K562 (cell line): ENCODE measurements at regions not wholly inside any gene's neighbourhood (a gene's known extent, or its start where the extent isn't known, plus 50 kb on each side); places are given as distances from the start of the nearest gene placed in this dataset.

Experiments
- CEBPG ChIP-seq, 3 experiments: fragments of 200-800 bp in 1 of 3; sonication (Bioruptor generic) in 1 of 3; sonication (generic) in 1 of 3; formaldehyde crosslinking in 1 of 3; IDR thresholded peaks in 2 of 3; conservative IDR thresholded peaks in 1 of 3; 2 replicates each; pipeline versions ENCODE4 v1.6.1 to v1.8.0; 2016 to 2022; ENCODE audit warnings: missing compliant biosample characterization in 2 of 3, missing genetic modification characterization in 2 of 3, mild to moderate bottlenecking in 1 of 3, missing genetic modification reagents in 1 of 3
- EGR1 ChIP-seq: fragments of 450-650 bp; conservative IDR thresholded peaks from 2 replicates; pipeline ENCODE4 v1.6.1; 2017; ENCODE audit warnings: mild to moderate bottlenecking
- EZH2 ChIP-seq: IDR thresholded peaks from 2 replicates; pipeline ENCODE4 v1.6.1; 2012; ENCODE audit warnings: low read depth, mild to moderate bottlenecking, inconsistent platforms, low read length, borderline replicate concordance
- KLF10 ChIP-seq: fragments of 250-450 bp; sonication (Bioruptor Pico); IDR thresholded peaks from 2 replicates; pipeline ENCODE4 v1.6.1; 2021; ENCODE audit warnings: matching md5 sums
- NFE2 ChIP-seq: IDR thresholded peaks from 2 replicates; pipeline ENCODE4 v1.6.1; 2014; ENCODE audit warnings: antibody characterized with exemption, low read depth
- TCF3 ChIP-seq: sonication (generic); formaldehyde crosslinking; IDR thresholded peaks from 2 replicates; pipeline ENCODE4 v1.4.0; 2020; ENCODE audit warnings: mild to moderate bottlenecking, missing genetic modification reagents
- TCF7L2 ChIP-seq: fragments of 150-350 bp; IDR thresholded peaks from 2 replicates; pipeline ENCODE4 v1.6.1; 2016; ENCODE audit warnings: low read depth, mild to moderate bottlenecking, low read length, moderate library complexity
- TF ChIP-seq, protein P1 (sequence below), 3 experiments: IDR thresholded peaks in 2 of 3; conservative IDR thresholded peaks in 1 of 3; 2 replicates each; pipeline ENCODE4 v1.5.1; 2011 to 2012; ENCODE audit warnings: low read length in 3 of 3, mild to moderate bottlenecking in 3 of 3, control low read depth in 2 of 3, improper control_type of control experiment in 1 of 3, inconsistent platforms in 1 of 3, low read depth in 1 of 3, mixed read lengths in 1 of 3, moderate library complexity in 1 of 3; ENCODE audit not compliant: insufficient read depth in 2 of 3
- TF ChIP-seq, protein P2 (sequence below): fragments of 450-650 bp; IDR thresholded peaks from 2 replicates; pipeline ENCODE4 v1.6.1; 2017; ENCODE audit warnings: mild to moderate bottlenecking, moderate library complexity
- TF ChIP-seq, protein P3 (sequence below): IDR thresholded peaks from 2 replicates; pipeline ENCODE4 v1.6.1; 2016; ENCODE audit warnings: missing genetic modification characterization, missing compliant biosample characterization

DNA sequence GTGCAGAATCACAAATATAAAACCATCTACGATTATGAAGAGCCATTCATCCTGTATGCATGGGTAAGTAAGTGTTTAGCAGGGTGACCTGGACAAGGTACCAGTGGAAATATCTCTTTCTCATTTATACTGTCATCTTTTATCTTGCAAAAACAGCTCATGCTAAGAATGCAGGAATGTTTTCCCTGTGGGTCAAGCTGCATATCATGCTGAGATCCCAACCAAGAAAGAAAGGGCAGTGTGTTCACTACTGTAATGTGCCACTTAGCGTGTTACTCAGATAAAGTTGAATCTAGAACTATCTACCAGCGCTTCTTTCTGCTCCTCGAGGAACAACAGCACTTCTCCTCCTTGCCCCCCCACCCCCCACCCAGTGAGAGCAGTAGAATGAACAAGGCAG is 212.7 kb upstream of the TBL1X start:
- TF ChIP-seq TCF7L2 (no peak), KLF10 (CRISPR knock-in tag) (no peak), CEBPG (CRISPR knock-in tag; IDR thresholded peaks at IDR 0.05) (no peak), CEBPG (tag; conservative IDR thresholded peaks at IDR 0.05 in 1 of 2, IDR thresholded peaks at IDR 0.05 in 1 of 2) (no peak), NFE2 (no peak), EGR1 (no peak), TCF3 (CRISPR knock-in tag) (no peak), EZH2 (no peak)
- TF ChIP-seq, protein P1, sequence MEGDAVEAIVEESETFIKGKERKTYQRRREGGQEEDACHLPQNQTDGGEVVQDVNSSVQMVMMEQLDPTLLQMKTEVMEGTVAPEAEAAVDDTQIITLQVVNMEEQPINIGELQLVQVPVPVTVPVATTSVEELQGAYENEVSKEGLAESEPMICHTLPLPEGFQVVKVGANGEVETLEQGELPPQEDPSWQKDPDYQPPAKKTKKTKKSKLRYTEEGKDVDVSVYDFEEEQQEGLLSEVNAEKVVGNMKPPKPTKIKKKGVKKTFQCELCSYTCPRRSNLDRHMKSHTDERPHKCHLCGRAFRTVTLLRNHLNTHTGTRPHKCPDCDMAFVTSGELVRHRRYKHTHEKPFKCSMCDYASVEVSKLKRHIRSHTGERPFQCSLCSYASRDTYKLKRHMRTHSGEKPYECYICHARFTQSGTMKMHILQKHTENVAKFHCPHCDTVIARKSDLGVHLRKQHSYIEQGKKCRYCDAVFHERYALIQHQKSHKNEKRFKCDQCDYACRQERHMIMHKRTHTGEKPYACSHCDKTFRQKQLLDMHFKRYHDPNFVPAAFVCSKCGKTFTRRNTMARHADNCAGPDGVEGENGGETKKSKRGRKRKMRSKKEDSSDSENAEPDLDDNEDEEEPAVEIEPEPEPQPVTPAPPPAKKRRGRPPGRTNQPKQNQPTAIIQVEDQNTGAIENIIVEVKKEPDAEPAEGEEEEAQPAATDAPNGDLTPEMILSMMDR (IDR thresholded peaks at IDR 0.05 in 2 of 3, conservative IDR thresholded peaks at IDR 0.05 in 1 of 3; ENCODE audit: insufficient read depth in 2 of 3, low read depth in 1 of 3, low read length in 3 of 3), result no peak
- TF ChIP-seq, protein P2, sequence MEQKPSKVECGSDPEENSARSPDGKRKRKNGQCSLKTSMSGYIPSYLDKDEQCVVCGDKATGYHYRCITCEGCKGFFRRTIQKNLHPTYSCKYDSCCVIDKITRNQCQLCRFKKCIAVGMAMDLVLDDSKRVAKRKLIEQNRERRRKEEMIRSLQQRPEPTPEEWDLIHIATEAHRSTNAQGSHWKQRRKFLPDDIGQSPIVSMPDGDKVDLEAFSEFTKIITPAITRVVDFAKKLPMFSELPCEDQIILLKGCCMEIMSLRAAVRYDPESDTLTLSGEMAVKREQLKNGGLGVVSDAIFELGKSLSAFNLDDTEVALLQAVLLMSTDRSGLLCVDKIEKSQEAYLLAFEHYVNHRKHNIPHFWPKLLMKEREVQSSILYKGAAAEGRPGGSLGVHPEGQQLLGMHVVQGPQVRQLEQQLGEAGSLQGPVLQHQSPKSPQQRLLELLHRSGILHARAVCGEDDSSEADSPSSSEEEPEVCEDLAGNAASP, result no peak
- TF ChIP-seq, protein P3, sequence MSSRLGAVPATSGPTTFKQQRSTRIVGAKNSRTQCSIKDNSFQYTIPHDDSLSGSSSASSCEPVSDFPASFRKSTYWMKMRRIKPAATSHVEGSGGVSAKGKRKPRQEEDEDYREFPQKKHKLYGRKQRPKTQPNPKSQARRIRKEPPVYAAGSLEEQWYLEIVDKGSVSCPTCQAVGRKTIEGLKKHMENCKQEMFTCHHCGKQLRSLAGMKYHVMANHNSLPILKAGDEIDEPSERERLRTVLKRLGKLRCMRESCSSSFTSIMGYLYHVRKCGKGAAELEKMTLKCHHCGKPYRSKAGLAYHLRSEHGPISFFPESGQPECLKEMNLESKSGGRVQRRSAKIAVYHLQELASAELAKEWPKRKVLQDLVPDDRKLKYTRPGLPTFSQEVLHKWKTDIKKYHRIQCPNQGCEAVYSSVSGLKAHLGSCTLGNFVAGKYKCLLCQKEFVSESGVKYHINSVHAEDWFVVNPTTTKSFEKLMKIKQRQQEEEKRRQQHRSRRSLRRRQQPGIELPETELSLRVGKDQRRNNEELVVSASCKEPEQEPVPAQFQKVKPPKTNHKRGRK (tag), result no peak
